ENCODE measurements at regions not wholly inside any gene's neighbourhood (a gene's known extent, or its start where the extent isn't known, plus 50 kb on each side); places are given as distances from the start of the nearest gene placed in this dataset.

- Histone ChIP-seq H3K4me3 (no peak overlapping the region), H3K27me3 (no peaks in the 10 kb centered on the region), H3K9me3 (no peaks in the 10 kb centered on the region), H3K27ac (no peak overlapping the region), H3K36me3 (no peaks in the 10 kb centered on the region), H3K4me1 (no peaks in the 10 kb centered on the region)
- intact Hi-C loops (cut with DNase I; ENCODE audit: low total_unique reads), result no loop called here
- TF ChIP-seq, protein P1, sequence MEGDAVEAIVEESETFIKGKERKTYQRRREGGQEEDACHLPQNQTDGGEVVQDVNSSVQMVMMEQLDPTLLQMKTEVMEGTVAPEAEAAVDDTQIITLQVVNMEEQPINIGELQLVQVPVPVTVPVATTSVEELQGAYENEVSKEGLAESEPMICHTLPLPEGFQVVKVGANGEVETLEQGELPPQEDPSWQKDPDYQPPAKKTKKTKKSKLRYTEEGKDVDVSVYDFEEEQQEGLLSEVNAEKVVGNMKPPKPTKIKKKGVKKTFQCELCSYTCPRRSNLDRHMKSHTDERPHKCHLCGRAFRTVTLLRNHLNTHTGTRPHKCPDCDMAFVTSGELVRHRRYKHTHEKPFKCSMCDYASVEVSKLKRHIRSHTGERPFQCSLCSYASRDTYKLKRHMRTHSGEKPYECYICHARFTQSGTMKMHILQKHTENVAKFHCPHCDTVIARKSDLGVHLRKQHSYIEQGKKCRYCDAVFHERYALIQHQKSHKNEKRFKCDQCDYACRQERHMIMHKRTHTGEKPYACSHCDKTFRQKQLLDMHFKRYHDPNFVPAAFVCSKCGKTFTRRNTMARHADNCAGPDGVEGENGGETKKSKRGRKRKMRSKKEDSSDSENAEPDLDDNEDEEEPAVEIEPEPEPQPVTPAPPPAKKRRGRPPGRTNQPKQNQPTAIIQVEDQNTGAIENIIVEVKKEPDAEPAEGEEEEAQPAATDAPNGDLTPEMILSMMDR (IDR thresholded peaks at IDR 0.05), result no peak
- TF ChIP-seq POLR2A (IDR thresholded peaks at IDR 0.05), result no peak
- TF ChIP-seq POLR2AphosphoS5 (IDR thresholded peaks at IDR 0.05), result no peak
- no peak for DNase-seq (ENCODE audit: low spot score in 2 of 2)
These were observed 314.5 kb upstream of the HS3ST1 start for GRCh38 chr4:11743236-11743635.

- H3K4me1 ChIP-seq, result no peaks in the 10 kb centered on the region
- H3K4me3 ChIP-seq, result no peak overlapping the region
- H3K27ac ChIP-seq, result no peak overlapping the region
- intact Hi-C loops (cut with DNase I; ENCODE audit: low total_unique reads), result no loop called here
- no peak for DNase-seq (ENCODE audit: low spot score in 2 of 2)
- TF ChIP-seq, protein P1 (IDR thresholded peaks at IDR 0.05), result no peak
- no peak for TF ChIP-seq POLR2A (IDR thresholded peaks at IDR 0.05)
- TF ChIP-seq POLR2AphosphoS5 (IDR thresholded peaks at IDR 0.05), result no peak
- no peaks in the 10 kb centered on the region for H3K36me3 ChIP-seq
- H3K9me3 ChIP-seq, result no peaks in the 10 kb centered on the region
- H3K27me3 ChIP-seq, result no peaks in the 10 kb centered on the region
These were observed 312.5 kb upstream of the HS3ST1 start for GRCh38 chr4:11741190-11741652.

DNA sequence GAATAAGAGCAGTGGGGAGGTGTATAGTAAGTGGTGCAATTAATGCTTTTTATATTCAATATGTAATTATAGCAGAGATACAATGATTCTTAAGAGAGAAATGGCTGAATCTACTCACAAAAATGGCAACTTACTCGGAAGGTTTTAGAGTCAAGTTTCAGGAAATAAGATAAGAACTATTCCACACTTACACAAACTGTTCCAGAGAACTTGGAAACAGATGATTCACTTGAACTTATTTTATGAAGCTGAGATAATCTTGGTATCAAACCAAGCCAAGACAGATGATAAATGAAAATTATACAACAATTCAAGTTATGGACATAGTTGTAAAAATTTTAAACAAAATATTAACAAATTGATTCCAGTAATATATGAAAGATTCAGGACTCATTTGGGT, 311.3 kb upstream of the HS3ST1 start:
- H3K27ac ChIP-seq, result no peak overlapping the region
- intact Hi-C loops (cut with DNase I; ENCODE audit: low total_unique reads), result loop anchor here (10.0 kb wide), 1 partner anchor 1275 kb away; no protein-coding TSS in a partner anchor

GRCh38 chr4:11736978-11737377, 308.3 kb upstream of the HS3ST1 start:
- Histone ChIP-seq H3K36me3 (no peaks in the 10 kb centered on the region), H3K4me1 (no peaks in the 10 kb centered on the region), H3K27ac (no peak overlapping the region), H3K9me3 (no peaks in the 10 kb centered on the region), H3K27me3 (no peaks in the 10 kb centered on the region), H3K4me3 (no peak overlapping the region)
- no peak for DNase-seq (ENCODE audit: low spot score in 2 of 2)
- intact Hi-C loops (cut with DNase I; ENCODE audit: low total_unique reads), result loop anchor here (10.0 kb wide), 1 partner anchor 1278 kb away; no protein-coding TSS in a partner anchor
- TF ChIP-seq, protein P1 (IDR thresholded peaks at IDR 0.05), result no peak
- TF ChIP-seq POLR2AphosphoS5 (IDR thresholded peaks at IDR 0.05) (no peak), POLR2A (IDR thresholded peaks at IDR 0.05) (no peak)

More for the DNA sequence above, 311.3 kb upstream of the HS3ST1 start:
- H3K27me3 ChIP-seq, result no peaks in the 10 kb centered on the region
- H3K4me3 ChIP-seq, result no peak overlapping the region
- no peaks in the 10 kb centered on the region for H3K4me1 ChIP-seq
- H3K9me3 ChIP-seq, result no peaks in the 10 kb centered on the region
- H3K36me3 ChIP-seq, result no peaks in the 10 kb centered on the region
- TF ChIP-seq, protein P1 (IDR thresholded peaks at IDR 0.05), result no peak
- TF ChIP-seq POLR2A (IDR thresholded peaks at IDR 0.05), result no peak
- TF ChIP-seq POLR2AphosphoS5 (IDR thresholded peaks at IDR 0.05), result no peak
- DNase-seq (ENCODE audit: low spot score in 2 of 2), result no peak

- H3K9me3 ChIP-seq, result no peaks in the 10 kb centered on the region
- no peak overlapping the region for H3K4me3 ChIP-seq
- H3K4me1 ChIP-seq, result no peaks in the 10 kb centered on the region
- H3K27me3 ChIP-seq, result no peaks in the 10 kb centered on the region
- TF ChIP-seq, protein P1 (IDR thresholded peaks at IDR 0.05), result no peak
- no peak for TF ChIP-seq POLR2AphosphoS5 (IDR thresholded peaks at IDR 0.05)
- no peak for TF ChIP-seq POLR2A (IDR thresholded peaks at IDR 0.05)
- H3K36me3 ChIP-seq, result no peaks in the 10 kb centered on the region
- no peak for DNase-seq (ENCODE audit: low spot score in 2 of 2)
- intact Hi-C loops (cut with DNase I; ENCODE audit: low total_unique reads), result loop anchor here (10.0 kb wide), 1 partner anchor 1279 kb away; no protein-coding TSS in a partner anchor
- H3K27ac ChIP-seq, result no peak overlapping the region
These were observed 307.0 kb upstream of the HS3ST1 start for GRCh38 chr4:11735651-11736050.
